RWPE2 (cell line): ENCODE measurements at regions not wholly inside any gene's neighbourhood (a gene's known extent, or its start where the extent isn't known, plus 50 kb on each side); places are given as distances from the start of the nearest gene placed in this dataset.

Experiments
- ATAC-seq: fragments of 200-7000 bp; cut with Tn5 transposase; 3 replicates; pipeline ENCODE4 v1.9.1; 2021; ENCODE audit warnings: low read depth
- DNase-seq: peaks from one replicate; pipeline ENCODE4 v3.0.0-alpha.2; 2020; ENCODE audit warnings: low spot score
- H3K27ac ChIP-seq: fragments of 450-650 bp; 2 replicates; pipeline ENCODE4 v1.5.1; 2017; ENCODE audit warnings: mild to moderate bottlenecking; ENCODE audit not compliant: poor library complexity, severe bottlenecking
- H3K27me3 ChIP-seq: fragments of 250-450 bp; sonication (Bioruptor Pico); 2 replicates; pipeline ENCODE4 v1.5.1; 2021; ENCODE audit warnings: mild to moderate bottlenecking, moderate library complexity; ENCODE audit not compliant: insufficient read depth, poor library complexity, severe bottlenecking
- H3K36me3 ChIP-seq: fragments of 250-450 bp; sonication (Bioruptor Pico); 2 replicates; pipeline ENCODE4 v1.5.1; 2020; ENCODE audit warnings: low read depth, mild to moderate bottlenecking, moderate library complexity
- H3K4me1 ChIP-seq: fragments of 250-450 bp; sonication (Bioruptor Pico); 2 replicates; pipeline ENCODE4 v1.5.1; 2021; ENCODE audit warnings: mild to moderate bottlenecking, moderate library complexity; ENCODE audit not compliant: insufficient read depth, poor library complexity, severe bottlenecking
- H3K4me3 ChIP-seq: fragments of 250-450 bp; sonication (Bioruptor Pico); 2 replicates; pipeline ENCODE4 v1.5.1; 2021; ENCODE audit warnings: mild to moderate bottlenecking, moderate library complexity; ENCODE audit not compliant: severe bottlenecking
- H3K9me3 ChIP-seq: fragments of 250-450 bp; sonication (Bioruptor Pico); 2 replicates; pipeline ENCODE4 v1.5.1; 2021; ENCODE audit warnings: mild to moderate bottlenecking, moderate library complexity; ENCODE audit not compliant: severe bottlenecking
- TF ChIP-seq, protein P1 (sequence below): fragments of 450-650 bp; IDR thresholded peaks from one replicate; pipeline ENCODE4 v1.5.1; 2017; ENCODE audit warnings: mild to moderate bottlenecking, moderate library complexity; ENCODE audit not compliant: poor library complexity, severe bottlenecking

DNA sequence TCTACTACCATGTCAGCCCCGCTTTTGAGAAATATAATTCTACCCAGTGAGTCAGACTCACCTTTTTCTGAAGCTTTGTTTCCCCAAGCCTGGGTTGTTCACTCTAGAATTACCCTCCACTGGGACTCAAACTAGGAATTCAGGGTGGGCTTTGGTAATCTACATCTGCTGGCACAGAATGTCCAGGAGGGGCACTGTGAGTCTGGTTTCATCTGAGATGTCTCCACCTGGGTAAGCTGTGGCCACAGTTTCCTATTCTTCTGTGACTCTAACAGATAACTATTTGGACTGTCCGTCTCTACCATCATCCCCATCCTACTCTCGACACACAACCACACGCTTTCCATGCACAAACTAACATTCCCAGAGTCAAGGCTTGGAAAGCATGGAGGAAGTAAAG is 457.2 kb downstream of the STK39 start:
- Histone ChIP-seq H3K27ac (no peak overlapping the region), H3K36me3 (no peaks in the 10 kb centered on the region), H3K4me3 (no peak overlapping the region), H3K27me3 (peaks cover 9% of the 10 kb centered on the region), H3K9me3 (no peaks in the 10 kb centered on the region), H3K4me1 (no peaks in the 10 kb centered on the region)
- no peak for ATAC-seq
- TF ChIP-seq, protein P1, sequence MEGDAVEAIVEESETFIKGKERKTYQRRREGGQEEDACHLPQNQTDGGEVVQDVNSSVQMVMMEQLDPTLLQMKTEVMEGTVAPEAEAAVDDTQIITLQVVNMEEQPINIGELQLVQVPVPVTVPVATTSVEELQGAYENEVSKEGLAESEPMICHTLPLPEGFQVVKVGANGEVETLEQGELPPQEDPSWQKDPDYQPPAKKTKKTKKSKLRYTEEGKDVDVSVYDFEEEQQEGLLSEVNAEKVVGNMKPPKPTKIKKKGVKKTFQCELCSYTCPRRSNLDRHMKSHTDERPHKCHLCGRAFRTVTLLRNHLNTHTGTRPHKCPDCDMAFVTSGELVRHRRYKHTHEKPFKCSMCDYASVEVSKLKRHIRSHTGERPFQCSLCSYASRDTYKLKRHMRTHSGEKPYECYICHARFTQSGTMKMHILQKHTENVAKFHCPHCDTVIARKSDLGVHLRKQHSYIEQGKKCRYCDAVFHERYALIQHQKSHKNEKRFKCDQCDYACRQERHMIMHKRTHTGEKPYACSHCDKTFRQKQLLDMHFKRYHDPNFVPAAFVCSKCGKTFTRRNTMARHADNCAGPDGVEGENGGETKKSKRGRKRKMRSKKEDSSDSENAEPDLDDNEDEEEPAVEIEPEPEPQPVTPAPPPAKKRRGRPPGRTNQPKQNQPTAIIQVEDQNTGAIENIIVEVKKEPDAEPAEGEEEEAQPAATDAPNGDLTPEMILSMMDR = no peak
- DNase-seq = no peak

GRCh38 chr2:167787562-167787961 is 459.8 kb downstream of the STK39 start:
- no peaks in the 10 kb centered on the region for H3K4me1 ChIP-seq
- H3K36me3 ChIP-seq = no peaks in the 10 kb centered on the region
- TF ChIP-seq, protein P1 = no peak
- no peaks in the 10 kb centered on the region for H3K9me3 ChIP-seq
- H3K4me3 ChIP-seq = no peak overlapping the region
- H3K27ac ChIP-seq = no peak overlapping the region
- no peaks in the 10 kb centered on the region for H3K27me3 ChIP-seq
- ATAC-seq = no peak
- no peak for DNase-seq

DNA sequence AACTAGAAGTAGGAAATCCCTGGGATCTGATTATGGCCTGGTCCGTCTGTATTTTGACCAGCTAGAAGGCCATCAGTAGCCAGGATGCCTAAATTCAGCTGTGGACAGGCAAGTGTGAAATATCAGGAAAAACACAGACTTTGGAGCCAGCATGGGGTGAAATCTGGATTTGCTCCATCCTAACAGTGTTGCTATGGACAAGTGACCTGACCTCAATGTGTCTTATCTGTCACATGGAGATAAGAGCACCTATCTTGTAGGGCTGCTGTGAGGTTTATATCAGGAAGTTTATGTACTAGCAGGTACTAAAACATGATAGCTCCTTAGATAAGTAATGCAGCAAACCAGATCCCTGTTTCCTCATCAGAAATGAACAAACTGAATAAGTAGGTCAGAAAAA is 460.4 kb downstream of the STK39 start:
- Histone ChIP-seq H3K36me3 (no peaks in the 10 kb centered on the region), H3K4me3 (no peak overlapping the region), H3K9me3 (no peaks in the 10 kb centered on the region), H3K4me1 (no peaks in the 10 kb centered on the region), H3K27ac (no peak overlapping the region), H3K27me3 (no peaks in the 10 kb centered on the region)
- TF ChIP-seq, protein P1 = no peak
- ATAC-seq = no peak
- no peak for DNase-seq

DNA sequence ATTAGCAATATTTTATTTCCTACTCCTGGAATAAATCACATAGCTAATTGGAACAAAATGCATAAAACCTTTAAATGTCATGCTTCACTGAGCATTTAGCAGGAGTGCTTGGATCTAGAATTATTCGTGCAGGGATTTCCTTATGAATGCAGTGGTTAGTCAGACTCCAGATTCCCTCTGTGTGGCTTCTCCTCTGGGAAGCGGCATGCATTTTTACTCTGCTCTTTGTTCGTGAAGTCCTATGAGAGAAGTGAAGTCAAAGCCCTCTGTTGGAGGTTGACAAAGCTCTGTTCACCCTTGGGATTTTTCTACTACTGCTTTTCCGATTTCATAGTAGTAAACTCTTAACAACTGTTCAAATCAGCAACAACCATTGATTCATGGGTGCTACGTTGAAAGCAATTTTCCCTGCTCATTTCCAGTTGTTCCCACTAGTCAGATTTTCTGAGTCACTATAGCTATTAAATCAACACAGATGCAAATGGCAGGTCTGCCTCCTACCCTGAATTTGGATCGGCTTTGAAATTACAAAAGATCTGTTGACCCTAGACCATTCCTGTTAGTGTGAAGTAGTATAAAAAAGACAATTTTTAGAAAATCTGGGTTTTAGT is 461.7 kb downstream of the STK39 start:
- H3K36me3 ChIP-seq = no peaks in the 10 kb centered on the region
- H3K9me3 ChIP-seq = no peaks in the 10 kb centered on the region
- no peaks in the 10 kb centered on the region for H3K4me1 ChIP-seq
- no peak overlapping the region for H3K4me3 ChIP-seq
- DNase-seq (no peak), ATAC-seq (no peak)
- no peak overlapping the region for H3K27ac ChIP-seq
- TF ChIP-seq, protein P1 = no peak
- H3K27me3 ChIP-seq = no peaks in the 10 kb centered on the region

- H3K36me3 ChIP-seq = no peaks in the 10 kb centered on the region
- DNase-seq = no peak
- H3K4me3 ChIP-seq = no peak overlapping the region
- ATAC-seq = no peak
- no peaks in the 10 kb centered on the region for H3K9me3 ChIP-seq
- no peak overlapping the region for H3K27ac ChIP-seq
- no peaks in the 10 kb centered on the region for H3K4me1 ChIP-seq
- H3K27me3 ChIP-seq = no peaks in the 10 kb centered on the region
- TF ChIP-seq, protein P1 = no peak
Measured at GRCh38 chr2:167784084-167784425, 463.3 kb downstream of the STK39 start.
